ENCODE measurements at regions not wholly inside any gene's neighbourhood (a gene's known extent, or its start where the extent isn't known, plus 50 kb on each side); places are given as distances from the start of the nearest gene placed in this dataset.

DNA sequence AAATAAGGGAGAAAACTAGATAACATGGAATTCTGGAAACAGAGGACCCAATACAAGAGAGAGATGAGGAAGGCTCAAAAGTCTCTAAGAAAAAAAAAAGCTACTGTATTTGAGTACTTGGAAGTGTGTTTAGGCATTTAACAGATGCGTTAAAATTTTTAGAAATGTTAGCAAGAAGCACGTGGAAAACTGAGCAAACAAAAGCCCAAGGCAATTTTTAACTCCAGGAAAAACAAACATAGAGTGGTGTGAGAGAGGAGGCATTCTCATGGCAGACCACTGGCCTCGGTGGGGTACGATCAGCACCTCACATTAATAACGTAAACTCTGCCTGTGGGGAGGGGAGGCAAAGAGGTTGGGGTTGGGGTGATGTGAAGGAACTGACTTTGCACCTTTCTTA, 321.4 kb downstream of the GADD45G start:
- Histone ChIP-seq H4K20me1 (ENCODE audit: insufficient read depth, low read length) (no peaks in the 10 kb centered on the region), H3K9me2 (ENCODE audit: insufficient read depth, low read length) (no peaks in the 10 kb centered on the region), H3K9me3 (ENCODE audit: low read length) (no peaks in the 10 kb centered on the region), H3K4me1 (ENCODE audit: insufficient read depth, low read length, poor library complexity, severe bottlenecking) (no peaks in the 10 kb centered on the region), H3K27ac (ENCODE audit: low read depth, low read length, poor library complexity, severe bottlenecking) (no peak overlapping the region), H2AFZ (ENCODE audit: low read length) (no peak overlapping the region), H3K4me3 (ENCODE audit: low read depth, low read length, poor library complexity, severe bottlenecking) (no peak overlapping the region), H3K79me2 (ENCODE audit: insufficient read depth, low read depth, low read length) (no peaks in the 10 kb centered on the region), H3K4me2 (ENCODE audit: low read length) (no peak overlapping the region), H3K36me3 (ENCODE audit: insufficient read depth, low read length) (no peaks in the 10 kb centered on the region)
- TF ChIP-seq, protein P1, sequence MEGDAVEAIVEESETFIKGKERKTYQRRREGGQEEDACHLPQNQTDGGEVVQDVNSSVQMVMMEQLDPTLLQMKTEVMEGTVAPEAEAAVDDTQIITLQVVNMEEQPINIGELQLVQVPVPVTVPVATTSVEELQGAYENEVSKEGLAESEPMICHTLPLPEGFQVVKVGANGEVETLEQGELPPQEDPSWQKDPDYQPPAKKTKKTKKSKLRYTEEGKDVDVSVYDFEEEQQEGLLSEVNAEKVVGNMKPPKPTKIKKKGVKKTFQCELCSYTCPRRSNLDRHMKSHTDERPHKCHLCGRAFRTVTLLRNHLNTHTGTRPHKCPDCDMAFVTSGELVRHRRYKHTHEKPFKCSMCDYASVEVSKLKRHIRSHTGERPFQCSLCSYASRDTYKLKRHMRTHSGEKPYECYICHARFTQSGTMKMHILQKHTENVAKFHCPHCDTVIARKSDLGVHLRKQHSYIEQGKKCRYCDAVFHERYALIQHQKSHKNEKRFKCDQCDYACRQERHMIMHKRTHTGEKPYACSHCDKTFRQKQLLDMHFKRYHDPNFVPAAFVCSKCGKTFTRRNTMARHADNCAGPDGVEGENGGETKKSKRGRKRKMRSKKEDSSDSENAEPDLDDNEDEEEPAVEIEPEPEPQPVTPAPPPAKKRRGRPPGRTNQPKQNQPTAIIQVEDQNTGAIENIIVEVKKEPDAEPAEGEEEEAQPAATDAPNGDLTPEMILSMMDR (conservative IDR thresholded peaks at IDR 0.05; ENCODE audit: low read length): no peak
- no peak for TF ChIP-seq EZH2phosphoT487 (IDR thresholded peaks at IDR 0.05; ENCODE audit: borderline replicate concordance, low read depth, low read length)
- no TSS peak for BruUV-seq (replicated peaks)
- POLR2A ChIA-PET: no interaction called here
- DNase-seq (ENCODE audit: low spot score): no peak
- intact Hi-C loops (cut with micrococcal nuclease; ENCODE audit: unreplicated experiment): no loop called here
- CTCF ChIA-PET (ENCODE audit: unreplicated experiment): interaction anchor here (0.6 kb wide), 1 partner anchor 26 kb away, joined by 3 read pairs; no protein-coding TSS in a partner anchor

DNA sequence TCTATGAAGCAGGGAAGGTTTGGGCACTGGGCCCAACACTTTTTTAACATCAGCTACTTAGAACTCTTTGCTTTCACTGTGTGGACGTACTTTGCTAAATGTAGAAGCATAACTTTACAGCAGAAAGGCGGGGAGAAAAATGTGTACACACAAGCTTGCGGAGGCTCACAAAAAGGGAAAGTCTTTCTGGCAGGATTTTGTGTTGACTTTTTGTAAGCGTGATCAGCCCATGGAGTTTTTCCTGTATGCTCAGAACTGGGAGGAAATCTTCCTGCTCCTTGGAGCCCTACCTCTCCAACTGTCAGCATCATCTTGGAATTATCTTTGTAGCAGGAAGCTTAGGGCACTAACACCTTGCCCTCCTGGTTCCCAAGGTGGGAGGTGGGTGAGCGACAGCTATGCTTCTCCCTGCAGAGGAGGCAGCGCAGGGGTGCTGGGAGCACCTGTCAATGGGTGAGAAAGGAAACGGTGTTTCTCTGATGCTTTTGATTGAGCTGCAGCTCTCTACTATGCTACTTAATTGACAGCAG, 321.9 kb downstream of the GADD45G start:
- Histone ChIP-seq H3K4me1 (ENCODE audit: insufficient read depth, low read length, poor library complexity, severe bottlenecking) (no peaks in the 10 kb centered on the region), H3K27ac (ENCODE audit: low read depth, low read length, poor library complexity, severe bottlenecking) (no peak overlapping the region), H3K4me2 (ENCODE audit: low read length) (no peak overlapping the region), H4K20me1 (ENCODE audit: insufficient read depth, low read length) (no peaks in the 10 kb centered on the region), H3K36me3 (ENCODE audit: insufficient read depth, low read length) (no peaks in the 10 kb centered on the region), H3K4me3 (ENCODE audit: low read depth, low read length, poor library complexity, severe bottlenecking) (no peak overlapping the region), H2AFZ (ENCODE audit: low read length) (no peak overlapping the region), H3K9me3 (ENCODE audit: low read length) (no peaks in the 10 kb centered on the region), H3K9me2 (ENCODE audit: insufficient read depth, low read length) (no peaks in the 10 kb centered on the region), H3K79me2 (ENCODE audit: insufficient read depth, low read depth, low read length) (no peaks in the 10 kb centered on the region)
- ChIA-PET CTCF (ENCODE audit: unreplicated experiment) (interaction anchor here (0.6 kb wide), 1 partner anchor 25 kb away, joined by 3 read pairs; no protein-coding TSS in a partner anchor), POLR2A (no interaction called here)
- TF ChIP-seq, protein P1 (conservative IDR thresholded peaks at IDR 0.05; ENCODE audit: low read length): no peak
- no peak for TF ChIP-seq EZH2phosphoT487 (IDR thresholded peaks at IDR 0.05; ENCODE audit: borderline replicate concordance, low read depth, low read length)
- BruUV-seq (replicated peaks): no TSS peak
- intact Hi-C loops (cut with micrococcal nuclease; ENCODE audit: unreplicated experiment): no loop called here
- no peak for DNase-seq (ENCODE audit: low spot score)

- CTCF ChIA-PET (ENCODE audit: unreplicated experiment): no interaction called here
- Histone ChIP-seq H3K4me1 (ENCODE audit: insufficient read depth, low read length, poor library complexity, severe bottlenecking) (no peaks in the 10 kb centered on the region), H4K20me1 (ENCODE audit: insufficient read depth, low read length) (no peaks in the 10 kb centered on the region), H3K27ac (ENCODE audit: low read depth, low read length, poor library complexity, severe bottlenecking) (no peak overlapping the region), H3K9me2 (ENCODE audit: insufficient read depth, low read length) (no peaks in the 10 kb centered on the region), H3K4me3 (ENCODE audit: low read depth, low read length, poor library complexity, severe bottlenecking) (no peak overlapping the region), H3K9me3 (ENCODE audit: low read length) (no peaks in the 10 kb centered on the region), H3K4me2 (ENCODE audit: low read length) (no peak overlapping the region), H3K36me3 (ENCODE audit: insufficient read depth, low read length) (no peaks in the 10 kb centered on the region), H2AFZ (ENCODE audit: low read length) (no peak overlapping the region), H3K79me2 (ENCODE audit: insufficient read depth, low read depth, low read length) (no peaks in the 10 kb centered on the region)
- intact Hi-C loops (cut with micrococcal nuclease; ENCODE audit: unreplicated experiment): no loop called here
- no peak for TF ChIP-seq EZH2phosphoT487 (IDR thresholded peaks at IDR 0.05; ENCODE audit: borderline replicate concordance, low read depth, low read length)
- TF ChIP-seq, protein P1 (conservative IDR thresholded peaks at IDR 0.05; ENCODE audit: low read length): no peak
- no peak for DNase-seq (ENCODE audit: low spot score)
- no TSS peak for BruUV-seq (replicated peaks)
- POLR2A ChIA-PET: no interaction called here
Measured at GRCh38 chr9:89928106-89928505, 323.3 kb downstream of the GADD45G start.

Measured in OCI-LY7 (cell line).